Omental fat pad (tissue), 3 donors: ENCODE measurements at regions not wholly inside any gene's neighbourhood (a gene's known extent, or its start where the extent isn't known, plus 50 kb on each side); places are given as distances from the start of the nearest gene placed in this dataset.

ENCODE experiments used
- ATAC-seq: fragments of 150-250 bp; one replicate; pipeline ENCODE4 v1.9.1; 2016; ENCODE audit warnings: mild to moderate bottlenecking, moderate library complexity; ENCODE audit not compliant: low FRiP score
- DNase-seq: peaks from one replicate; pipeline ENCODE4 v3.0.0-alpha.2; 2019; ENCODE audit warnings: low spot score
- CTCF ChIP-seq, 3 donors: fragments of 450-650 bp; IDR thresholded peaks; one replicate each; pipeline ENCODE4 v1.5.1; 2016 to 2017; ENCODE audit warnings: antibody characterized with exemption in 3 of 3, mild to moderate bottlenecking in 3 of 3, moderate library complexity in 2 of 3

GRCh38 chr3:14331251-14331650 is 71.2 kb upstream of the SLC6A6 start:
- TF ChIP-seq CTCF (IDR thresholded peaks at IDR 0.05) = no peak
- DNase-seq (no peak), ATAC-seq (no peak)

- TF ChIP-seq CTCF (IDR thresholded peaks at IDR 0.05) = no peak
- DNase-seq = no peak
- no peak for ATAC-seq
These were observed 70.0 kb upstream of the SLC6A6 start for GRCh38 chr3:14332392-14332791.

- no peak for TF ChIP-seq CTCF (IDR thresholded peaks at IDR 0.05)
- no peak for DNase-seq
- ATAC-seq = no peak
These were observed 69.2 kb upstream of the SLC6A6 start for GRCh38 chr3:14333215-14333614.

- no peak for TF ChIP-seq CTCF (IDR thresholded peaks at IDR 0.05)
- no peak for DNase-seq
- no peak for ATAC-seq
These were observed 68.8 kb upstream of the SLC6A6 start for GRCh38 chr3:14333621-14334020.

- no peak for DNase-seq
- no peak for ATAC-seq
- TF ChIP-seq CTCF (IDR thresholded peaks at IDR 0.05) = no peak
These were observed 68.3 kb upstream of the SLC6A6 start for GRCh38 chr3:14334136-14334535.

GRCh38 chr3:14334936-14335335 is 67.5 kb upstream of the SLC6A6 start:
- TF ChIP-seq CTCF (IDR thresholded peaks at IDR 0.05) = no peak
- DNase-seq (no peak), ATAC-seq (no peak)

GRCh38 chr3:14335774-14336748 is 66.3 kb upstream of the SLC6A6 start:
- DNase-seq (no peak), ATAC-seq (no peak)
- no peak for TF ChIP-seq CTCF (IDR thresholded peaks at IDR 0.05)
